SK-N-SH (cell line): ENCODE measurements at regions not wholly inside any gene's neighbourhood (a gene's known extent, or its start where the extent isn't known, plus 50 kb on each side); places are given as distances from the start of the nearest gene placed in this dataset.

Experiments
- CTCF ChIA-PET: fragments of 300-600, 350-600 bp; formaldehyde crosslinking; extraction: SDS; loops from one replicate; lab custom pipeline; 2021; lab: Yijun Ruan, JAX
- POLR2A ChIA-PET: fragments of 350-600 bp; sonication (Branson Sonifier 250); formaldehyde crosslinking; extraction: SDS; loops from one replicate; lab custom pipeline; 2020; ENCODE audit warnings: antibody characterized with exemption, inconsistent platforms; lab: Yijun Ruan, JAX
- DNase-seq: peaks from one replicate; pipeline ENCODE4 v3.0.0; 2012
- H2AFZ ChIP-seq: fragments of 200-600 bp; sonication (generic); 2 replicates; pipeline ENCODE4 v1.8.1; 2016; ENCODE audit warnings: antibody characterized with exemption, mild to moderate bottlenecking, low read depth
- H3F3A ChIP-seq: fragments of 200-600 bp; sonication (generic); replicated peaks from 2 replicates; pipeline ENCODE3; 2016; ENCODE audit warnings: antibody characterized with exemption, mild to moderate bottlenecking; ENCODE audit not compliant: insufficient read depth
- H3K27ac ChIP-seq, 2 experiments: fragments of 200-500 bp in 1 of 2; fragments of 200-600 bp in 1 of 2; sonication (Bioruptor generic) in 1 of 2; sonication (generic), shearing (Covaris generic) in 1 of 2; 2 replicates each; pipeline versions ENCODE4 v1.5.1 to v1.6.1; 2014 to 2016; ENCODE audit warnings: low read depth in 2 of 2, inconsistent platforms in 1 of 2, low read length in 1 of 2, mild to moderate bottlenecking in 1 of 2, mixed read lengths in 1 of 2
- H3K27me3 ChIP-seq: fragments of 200-600 bp; sonication (generic), shearing (Covaris generic); 2 replicates; pipeline ENCODE4 v1.6.1; 2016; ENCODE audit warnings: mixed run types; ENCODE audit not compliant: insufficient read depth
- H3K36me3 ChIP-seq, 2 experiments: fragments of 200-500 bp in 1 of 2; fragments of 200-600 bp in 1 of 2; sonication (Bioruptor generic) in 1 of 2; sonication (generic) in 1 of 2; replicated peaks in 1 of 2; 2 replicates each; pipeline versions ENCODE3 to v1.5.1; 2014 to 2016; ENCODE audit warnings: low read length in 1 of 2, mild to moderate bottlenecking in 1 of 2; ENCODE audit not compliant: insufficient read depth in 2 of 2, control insufficient read depth in 1 of 2
- H3K4me1 ChIP-seq, 2 experiments: fragments of 200-500 bp in 1 of 2; fragments of 200-600 bp in 1 of 2; sonication (Bioruptor generic) in 1 of 2; sonication (generic), shearing (Covaris generic) in 1 of 2; 2 replicates each; pipeline versions ENCODE4 v1.5.1 to v1.6.1; 2014 to 2016; ENCODE audit warnings: low read depth in 1 of 2, low read length in 1 of 2, mixed run types in 1 of 2; ENCODE audit not compliant: insufficient read depth in 2 of 2, control insufficient read depth in 1 of 2
- H3K4me2 ChIP-seq: fragments of 200-600 bp; sonication (generic), shearing (Covaris generic); 2 replicates; pipeline ENCODE4 v1.6.1; 2017; ENCODE audit warnings: mixed run types
- H3K4me3 ChIP-seq, 2 experiments: fragments of 200-500 bp in 1 of 2; fragments of 200-600 bp in 1 of 2; sonication (Bioruptor generic) in 1 of 2; sonication (generic), shearing (Covaris generic) in 1 of 2; 2 replicates each; pipeline versions ENCODE4 v1.5.1 to v1.8.1; 2014 to 2016; ENCODE audit warnings: low read depth in 2 of 2, inconsistent platforms in 1 of 2, low read length in 1 of 2, mild to moderate bottlenecking in 1 of 2, mixed read lengths in 1 of 2, moderate library complexity in 1 of 2
- H3K79me2 ChIP-seq: fragments of 200-600 bp; sonication (generic); 2 replicates; pipeline ENCODE4 v1.8.1; 2017; ENCODE audit warnings: mild to moderate bottlenecking; ENCODE audit not compliant: insufficient read depth
- H3K9ac ChIP-seq: fragments of 200-600 bp; sonication (generic); 2 replicates; pipeline ENCODE4 v1.6.1; 2017; ENCODE audit warnings: mixed run types
- H3K9me2 ChIP-seq: fragments of 200-600 bp; sonication (generic); 2 replicates; pipeline ENCODE4 v1.6.1; 2017; ENCODE audit warnings: mixed run types
- H3K9me3 ChIP-seq: fragments of 200-600 bp; sonication (generic); 2 replicates; pipeline ENCODE4 v1.6.1; 2017; ENCODE audit warnings: mixed run types, mild to moderate bottlenecking, moderate library complexity
- H4K20me1 ChIP-seq: fragments of 200-600 bp; sonication (generic); 2 replicates; pipeline ENCODE4 v1.6.1; 2017; ENCODE audit warnings: mild to moderate bottlenecking, mixed run types; ENCODE audit not compliant: insufficient read depth
- CTCF ChIP-seq: fragments of 200-600 bp; sonication (generic); IDR thresholded peaks from 2 replicates; pipeline ENCODE4 v1.6.1; 2017; ENCODE audit warnings: antibody characterized with exemption, mild to moderate bottlenecking, moderate library complexity
- EP300 ChIP-seq, 2 experiments: IDR thresholded peaks; 2 replicates each; pipeline versions ENCODE4 v1.4.0 to v1.6.1; 2012; ENCODE audit warnings: borderline replicate concordance in 1 of 2, low read depth in 1 of 2, low read length in 1 of 2
- EZH2phosphoT487 ChIP-seq: fragments of 200-600 bp; sonication (generic); IDR thresholded peaks from 2 replicates; pipeline ENCODE4 v1.6.1; 2017; ENCODE audit warnings: low read depth, mixed run types, mild to moderate bottlenecking, antibody characterized with exemption, moderate library complexity, borderline replicate concordance
- FOSL2 ChIP-seq: IDR thresholded peaks from 2 replicates; pipeline ENCODE4 v1.4.0; 2012; ENCODE audit warnings: low read depth, mild to moderate bottlenecking, moderate library complexity, borderline replicate concordance
- FOXM1 ChIP-seq: IDR thresholded peaks from 2 replicates; pipeline ENCODE4 v1.4.0; 2012; ENCODE audit warnings: low read depth, mild to moderate bottlenecking
- GABPA ChIP-seq: IDR thresholded peaks from 2 replicates; pipeline ENCODE4 v1.4.0; 2012; ENCODE audit warnings: low read depth, mild to moderate bottlenecking
- GATA2 ChIP-seq: sonication (generic); formaldehyde crosslinking; IDR thresholded peaks from 2 replicates; pipeline ENCODE4 v1.5.0; 2020; ENCODE audit warnings: mild to moderate bottlenecking, missing genetic modification reagents
- MAX ChIP-seq: IDR thresholded peaks from 2 replicates; pipeline ENCODE4 v1.4.0; 2012; ENCODE audit warnings: low read depth
- MXI1 ChIP-seq: IDR thresholded peaks from 2 replicates; pipeline ENCODE4 v1.6.1; 2012; ENCODE audit warnings: mild to moderate bottlenecking, low read depth, low read length, improper control_type of control experiment
- NRF1 ChIP-seq: IDR thresholded peaks from 2 replicates; pipeline ENCODE4 v1.6.1; 2012; ENCODE audit warnings: low read depth, mild to moderate bottlenecking, low read length
- PBX3 ChIP-seq: IDR thresholded peaks from 2 replicates; pipeline ENCODE4; 2012
- RAD21 ChIP-seq: IDR thresholded peaks from 2 replicates; pipeline ENCODE4 v1.6.1; 2012; ENCODE audit warnings: mild to moderate bottlenecking, low read length
- RXRA ChIP-seq: IDR thresholded peaks from 2 replicates; pipeline ENCODE4 v1.4.0; 2012; ENCODE audit warnings: low read depth, mild to moderate bottlenecking, borderline replicate concordance
- SIN3A ChIP-seq: IDR thresholded peaks from 2 replicates; pipeline ENCODE4 v1.6.1; 2012; ENCODE audit warnings: low read depth, mild to moderate bottlenecking, low read length, moderate library complexity, borderline replicate concordance
- TCF12 ChIP-seq: IDR thresholded peaks from 2 replicates; pipeline ENCODE4 v1.4.0; 2012
- USF1 ChIP-seq: IDR thresholded peaks from 2 replicates; pipeline ENCODE4 v1.4.0; 2012; ENCODE audit warnings: low read depth, borderline replicate concordance
- USF2 ChIP-seq: fragments of 150-350 bp; IDR thresholded peaks from 2 replicates; pipeline ENCODE4 v1.6.1; 2017; ENCODE audit warnings: antibody characterized with exemption, low read length, low read depth, borderline replicate concordance
- WGBS: methylation state at CpG from one replicate; pipeline ENCODE4 v1.1.6; 2017; ENCODE audit warnings: low lambda C conversion rate; 5-methylcytosine and 5-hydroxymethylcytosine counted together

GRCh38 chr6:2611092-2611491, 139.6 kb downstream of the MYLK4 start:
- H3K4me3 ChIP-seq = no peak overlapping the region
- 7% methylated on average over 2 of the region's 2 CpGs for WGBS
- no peaks in the 10 kb centered on the region for H3K9me2 ChIP-seq
- TF ChIP-seq GATA2 (CRISPR knock-in tag) (no peak), PBX3 (no peak), MAX (no peak), TCF12 (no peak), RAD21 (no peak), SIN3A (no peak), EP300 (IDR thresholded peaks at IDR 0.05; ENCODE audit: borderline replicate concordance in 1 of 2, low read depth in 1 of 2, low read length in 1 of 2) (no peak), USF2 (no peak), RXRA (no peak), FOSL2 (no peak), USF1 (no peak), MXI1 (no peak), GABPA (no peak), EZH2phosphoT487 (no peak), FOXM1 (no peak), CTCF (no peak), NRF1 (no peak)
- no peak for DNase-seq
- no peaks in the 10 kb centered on the region; the same call in 1 of the 2 replicates for H3K27me3 ChIP-seq
- H3K4me2 ChIP-seq = no peak overlapping the region
- no peak overlapping the region for H3K27ac ChIP-seq
- H3K36me3 ChIP-seq = no peaks in the 10 kb centered on the region
- H3K9ac ChIP-seq = no peak overlapping the region
- CTCF ChIA-PET = no interaction called here
- H2AFZ ChIP-seq = no peak overlapping the region
- H3K9me3 ChIP-seq = no peaks in the 10 kb centered on the region
- no peaks in the 10 kb centered on the region for H3K79me2 ChIP-seq
- H3K4me1 ChIP-seq = no peaks in the 10 kb centered on the region
- no peaks in the 10 kb centered on the region for H4K20me1 ChIP-seq
- no peaks in the 10 kb centered on the region for H3F3A ChIP-seq
- POLR2A ChIA-PET = no interaction called here
